Liver (tissue), 8 donors: ENCODE measurements at regions not wholly inside any gene's neighbourhood (a gene's known extent, or its start where the extent isn't known, plus 50 kb on each side); places are given as distances from the start of the nearest gene placed in this dataset.

Experiments
- DNase-seq: peaks from one replicate; pipeline ENCODE4 v3.0.0-alpha.2; 2017; ENCODE audit warnings: low spot score
- H3K27ac ChIP-seq, 2 donors: one replicate each; pipeline ENCODE4 v1.7.0; 2013; ENCODE audit warnings: inconsistent platforms in 2 of 2, low read length in 2 of 2, control low read depth in 1 of 2, low read depth in 1 of 2, mild to moderate bottlenecking in 1 of 2
- H3K27me3 ChIP-seq, 4 donors: one replicate each; pipeline versions ENCODE4 v1.6.1 to v1.7.0; 2013; ENCODE audit warnings: low read length in 3 of 4, inconsistent platforms in 1 of 4, mild to moderate bottlenecking in 1 of 4, moderate library complexity in 1 of 4; ENCODE audit not compliant: control insufficient read depth in 4 of 4, insufficient read depth in 4 of 4
- H3K36me3 ChIP-seq, 4 donors: one replicate each; pipeline versions ENCODE4 v1.6.1 to v1.7.0; 2013; ENCODE audit warnings: low read length in 3 of 4, mild to moderate bottlenecking in 3 of 4, low read depth in 1 of 4, moderate library complexity in 1 of 4; ENCODE audit not compliant: control insufficient read depth in 4 of 4, insufficient read depth in 3 of 4
- H3K4me1 ChIP-seq, 4 donors: one replicate each; pipeline versions ENCODE4 v1.6.1 to v1.7.0; 2013; ENCODE audit warnings: low read length in 3 of 4, mild to moderate bottlenecking in 3 of 4, moderate library complexity in 1 of 4; ENCODE audit not compliant: control insufficient read depth in 4 of 4, insufficient read depth in 4 of 4
- H3K4me3 ChIP-seq, 3 donors: one replicate each; pipeline versions ENCODE4 v1.6.1 to v1.7.0; 2013; ENCODE audit warnings: low read length in 3 of 3, control low read depth in 1 of 3, low read depth in 1 of 3, mild to moderate bottlenecking in 1 of 3
- H3K9ac ChIP-seq, 2 donors: one replicate each; pipeline ENCODE4 v1.7.0; 2013; ENCODE audit warnings: low read length in 2 of 2, mild to moderate bottlenecking in 2 of 2, moderate library complexity in 2 of 2, control low read depth in 1 of 2, low read depth in 1 of 2
- H3K9me3 ChIP-seq, 4 donors: one replicate each; pipeline versions ENCODE4 v1.6.1 to v1.7.0; 2013; ENCODE audit warnings: low read length in 3 of 4; ENCODE audit not compliant: control insufficient read depth in 4 of 4
- ATF3 ChIP-seq: IDR thresholded peaks from 2 replicates; pipeline ENCODE4 v1.6.1; 2016; ENCODE audit warnings: antibody characterized with exemption
- CTCF ChIP-seq: fragments of 150-350 bp; IDR thresholded peaks from 2 replicates; pipeline ENCODE4 v1.5.1; 2017; ENCODE audit warnings: improper control_type of control experiment, low read depth, low read length; ENCODE audit not compliant: missing input control
- FOXA1 ChIP-seq: IDR thresholded peaks from 2 replicates; pipeline ENCODE4 v1.6.1; 2016; ENCODE audit warnings: antibody characterized with exemption
- FOXA2 ChIP-seq: IDR thresholded peaks from 2 replicates; pipeline ENCODE4 v1.6.1; 2016; ENCODE audit warnings: antibody characterized with exemption
- HNF4G ChIP-seq: IDR thresholded peaks from 2 replicates; pipeline ENCODE4 v1.6.1; 2016; ENCODE audit warnings: antibody characterized with exemption
- JUND ChIP-seq, 2 donors: IDR thresholded peaks; 2 replicates each; pipeline ENCODE4 v1.6.1; 2016; ENCODE audit warnings: antibody characterized with exemption in 2 of 2
- MAX ChIP-seq: IDR thresholded peaks from 2 replicates; pipeline ENCODE4 v1.6.1; 2016; ENCODE audit warnings: antibody characterized with exemption
- NR2F2 ChIP-seq: IDR thresholded peaks from 2 replicates; pipeline ENCODE4 v1.6.1; 2016; ENCODE audit warnings: antibody characterized with exemption
- RAD21 ChIP-seq, 2 donors: IDR thresholded peaks; 2 replicates each; pipeline ENCODE4 v1.6.1; 2016; ENCODE audit warnings: antibody characterized with exemption in 2 of 2, mild to moderate bottlenecking in 2 of 2
- REST ChIP-seq: IDR thresholded peaks from 2 replicates; pipeline ENCODE4 v1.6.1; 2016; ENCODE audit warnings: antibody characterized with exemption, mild to moderate bottlenecking
- RXRA ChIP-seq, 2 donors: IDR thresholded peaks; 2 replicates each; pipeline ENCODE4 v1.6.1; 2017 to 2018; ENCODE audit warnings: antibody characterized with exemption in 2 of 2, mild to moderate bottlenecking in 1 of 2
- YY1 ChIP-seq: IDR thresholded peaks from 2 replicates; pipeline ENCODE4 v1.6.1; 2016; ENCODE audit warnings: antibody characterized with exemption, mild to moderate bottlenecking
- WGBS: extraction: QIAGEN DNeasy Blood & Tissue Kit; methylation state at CpG from one replicate; pipeline ENCODE4 v1.1.7; 2013; 5-methylcytosine and 5-hydroxymethylcytosine counted together
- donor health status: healthy.
- donor health status: healthy.
- donor health status: healthy.
- donor health status: healthy.
- donor health status: healthy.

- Histone ChIP-seq H3K4me3 (no peak overlapping the region), H3K27me3 (no peaks in the 10 kb centered on the region), H3K27ac (no peak overlapping the region), H3K9ac (no peak overlapping the region), H3K36me3 (no peaks in the 10 kb centered on the region), H3K9me3 (peaks cover 0 to 6% (median 1%) of the 10 kb centered on the region in 4 donors), H3K4me1 (peaks cover 0 to 4% (median 0%) of the 10 kb centered on the region in 4 donors)
- DNase-seq = no peak
- TF ChIP-seq MAX (no peak), RXRA (IDR thresholded peaks at IDR 0.05) (peak; percentile 18 to 76)
- 50% methylated on average over 11 of the region's 11 CpGs for WGBS
Measured at GRCh38 chr15:25192651-25193050, 237.9 kb downstream of the SNRPN start.

GRCh38 chr15:25207369-25207768 lies 231.5 kb downstream of the UBE3A start:
- H3K9me3 ChIP-seq = peaks cover 0 to 4% (median 2%) of the 10 kb centered on the region in 4 donors

GRCh38 chr15:25208735-25209134 lies 230.1 kb downstream of the UBE3A start:
- TF ChIP-seq CTCF (no peak), FOXA2 (no peak), ATF3 (no peak), REST (no peak), FOXA1 (no peak), YY1 (no peak), JUND (IDR thresholded peaks at IDR 0.05) (no peak)
- Histone ChIP-seq H3K36me3 (no peaks in the 10 kb centered on the region), H3K9ac (no peak overlapping the region), H3K4me3 (no peak overlapping the region), H3K27ac (no peak overlapping the region), H3K4me1 (no peaks in the 10 kb centered on the region), H3K9me3 (peaks cover 0 to 6% (median 2%) of the 10 kb centered on the region in 4 donors), H3K27me3 (no peaks in the 10 kb centered on the region)
- no peak for DNase-seq
- 86% methylated on average over 7 of the region's 7 CpGs for WGBS

More at GRCh38 chr15:25207369-25207768, 231.5 kb downstream of the UBE3A start:
- DNase-seq = no peak
- Histone ChIP-seq H3K4me3 (no peak overlapping the region), H3K36me3 (no peaks in the 10 kb centered on the region), H3K4me1 (no peaks in the 10 kb centered on the region), H3K27ac (no peak overlapping the region), H3K9ac (no peak overlapping the region), H3K27me3 (no peaks in the 10 kb centered on the region)
- TF ChIP-seq RXRA (IDR thresholded peaks at IDR 0.05) (no peak), YY1 (no peak), RAD21 (IDR thresholded peaks at IDR 0.05) (no peak), HNF4G (no peak), NR2F2 (no peak)
- WGBS = 85% methylated on average over 5 of the region's 5 CpGs
